ENCODE measurements at regions not wholly inside any gene's neighbourhood (a gene's known extent, or its start where the extent isn't known, plus 50 kb on each side); places are given as distances from the start of the nearest gene placed in this dataset.

- H3K36me3 ChIP-seq = no peaks in the 10 kb centered on the region
- intact Hi-C loops (cut with DNase I) = no loop called here
- H3K4me1 ChIP-seq = no peaks in the 10 kb centered on the region
- H3K9me3 ChIP-seq = no peaks in the 10 kb centered on the region
- H3K27me3 ChIP-seq = no peaks in the 10 kb centered on the region
- DNase-seq (no peak), ATAC-seq (no peak)
- no peak for TF ChIP-seq CTCF (IDR thresholded peaks at IDR 0.05)
- no peak overlapping the region for H3K27ac ChIP-seq
- no peak overlapping the region for H3K4me3 ChIP-seq
Measured at GRCh38 chr5:163964671-163965070, 459.3 kb downstream of the MAT2B start.

- TF ChIP-seq CTCF (IDR thresholded peaks at IDR 0.05) = no peak
- no peak overlapping the region for H3K27ac ChIP-seq
- no peaks in the 10 kb centered on the region for H3K9me3 ChIP-seq
- H3K4me3 ChIP-seq = no peak overlapping the region
- no peaks in the 10 kb centered on the region for H3K36me3 ChIP-seq
- DNase-seq (no peak), ATAC-seq (no peak)
- intact Hi-C loops (cut with DNase I) = no loop called here
- H3K4me1 ChIP-seq = no peaks in the 10 kb centered on the region
- H3K27me3 ChIP-seq = no peaks in the 10 kb centered on the region
Measured at GRCh38 chr5:163967268-163967667, 461.8 kb downstream of the MAT2B start.

DNA sequence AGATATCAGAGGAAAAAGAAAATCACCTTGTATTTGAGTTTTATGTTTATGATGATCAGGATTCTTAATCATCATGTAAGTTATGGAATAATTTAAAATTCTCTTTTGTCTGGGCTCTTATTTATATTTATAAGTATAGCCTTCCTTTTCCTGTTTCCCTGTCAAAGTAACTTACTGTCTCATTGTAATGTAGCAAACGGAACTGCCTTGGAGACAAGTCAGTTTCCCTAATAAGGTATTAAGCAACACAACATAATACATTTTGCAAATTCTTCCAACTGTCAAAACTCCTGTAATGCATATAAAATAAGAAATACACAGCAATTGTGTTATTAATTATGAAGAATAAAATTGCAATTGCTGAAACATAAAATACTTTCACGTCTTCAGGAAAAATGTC, 463.2 kb downstream of the MAT2B start:
- intact Hi-C loops (cut with DNase I) = no loop called here
- no peaks in the 10 kb centered on the region for H3K27me3 ChIP-seq
- H3K9me3 ChIP-seq = no peaks in the 10 kb centered on the region
- H3K27ac ChIP-seq = no peak overlapping the region
- no peak for DNase-seq
- TF ChIP-seq CTCF (IDR thresholded peaks at IDR 0.05) = no peak
- H3K4me1 ChIP-seq = no peaks in the 10 kb centered on the region
- no peaks in the 10 kb centered on the region for H3K36me3 ChIP-seq
- no peak for ATAC-seq
- no peak overlapping the region for H3K4me3 ChIP-seq

- no peaks in the 10 kb centered on the region for H3K9me3 ChIP-seq
- no peaks in the 10 kb centered on the region for H3K4me1 ChIP-seq
- no peak overlapping the region for H3K27ac ChIP-seq
- ATAC-seq = no peak
- intact Hi-C loops (cut with DNase I) = no loop called here
- no peaks in the 10 kb centered on the region for H3K36me3 ChIP-seq
- TF ChIP-seq CTCF (IDR thresholded peaks at IDR 0.05) = no peak
- H3K4me3 ChIP-seq = no peak overlapping the region
- no peaks in the 10 kb centered on the region for H3K27me3 ChIP-seq
- DNase-seq = no peak
Measured at GRCh38 chr5:163976696-163977095, 471.3 kb downstream of the MAT2B start.

GRCh38 chr5:163978897-163979296, 473.5 kb downstream of the MAT2B start:
- Histone ChIP-seq H3K27me3 (no peaks in the 10 kb centered on the region), H3K4me1 (no peaks in the 10 kb centered on the region), H3K9me3 (no peaks in the 10 kb centered on the region), H3K27ac (no peak overlapping the region), H3K4me3 (no peak overlapping the region), H3K36me3 (no peaks in the 10 kb centered on the region)
- intact Hi-C loops (cut with DNase I) = no loop called here
- DNase-seq (no peak), ATAC-seq (no peak)
- TF ChIP-seq CTCF (IDR thresholded peaks at IDR 0.05) = no peak

DNA sequence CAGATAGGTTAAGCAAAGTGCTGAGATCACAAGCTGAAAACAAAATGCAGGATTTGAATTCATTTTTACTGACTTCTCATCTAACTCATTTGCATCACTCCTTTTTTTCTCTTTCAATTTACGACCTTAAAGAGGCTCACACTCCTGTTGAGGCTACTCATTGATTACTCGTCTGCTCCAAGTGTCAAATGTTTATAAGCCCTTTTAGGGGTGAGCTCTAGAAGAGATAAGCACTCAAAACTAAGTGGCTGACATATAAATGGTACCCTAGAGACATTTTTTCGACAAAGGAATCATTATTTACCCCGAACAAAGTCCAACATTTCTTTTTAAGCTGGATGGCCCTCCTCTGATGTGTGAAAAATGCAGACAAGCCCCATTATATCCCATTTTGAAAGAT, 483.1 kb downstream of the MAT2B start:
- no peak for ATAC-seq
- no peak for TF ChIP-seq CTCF (IDR thresholded peaks at IDR 0.05)

More for the DNA sequence above, 483.1 kb downstream of the MAT2B start:
- Histone ChIP-seq H3K27ac (no peak overlapping the region), H3K36me3 (no peaks in the 10 kb centered on the region), H3K27me3 (no peaks in the 10 kb centered on the region), H3K4me3 (no peak overlapping the region), H3K4me1 (no peaks in the 10 kb centered on the region), H3K9me3 (no peaks in the 10 kb centered on the region)
- DNase-seq = no peak
- intact Hi-C loops (cut with DNase I) = no loop called here

All from upper lobe of right lung (tissue), 1 donor.